Progenitor cell of endocrine pancreas (in vitro differentiated cells): ENCODE measurements at regions not wholly inside any gene's neighbourhood (a gene's known extent, or its start where the extent isn't known, plus 50 kb on each side); places are given as distances from the start of the nearest gene placed in this dataset.

Experiments used
- DNase-seq: peaks from one replicate; pipeline ENCODE4 v3.0.0; 2021; ENCODE audit warnings: low spot score; ENCODE audit not compliant: unreplicated experiment
- H3K27ac Mint-ChIP-seq: 2 replicates; pipeline ENCODE4 v1.8.0; 2021; ENCODE audit warnings: mild to moderate bottlenecking, moderate library complexity, mixed read lengths
- H3K27me3 Mint-ChIP-seq: 2 replicates; pipeline ENCODE4 v1.8.0; 2021; ENCODE audit warnings: mixed read lengths
- H3K36me3 Mint-ChIP-seq: 2 replicates; pipeline ENCODE4 v1.8.0; 2022; ENCODE audit warnings: mixed read lengths; ENCODE audit not compliant: insufficient read depth
- H3K4me1 Mint-ChIP-seq: 2 replicates; pipeline ENCODE4 v1.8.0; 2021; ENCODE audit warnings: low read depth, mixed read lengths
- H3K4me3 Mint-ChIP-seq: 2 replicates; pipeline ENCODE4 v1.8.0; 2021; ENCODE audit warnings: low read depth, mild to moderate bottlenecking, moderate library complexity, mixed read lengths
- H3K9me3 Mint-ChIP-seq: 2 replicates; pipeline ENCODE4 v1.8.0; 2021; ENCODE audit warnings: low read depth, mixed read lengths
- CTCF ChIP-seq: fragments of 200-600 bp; sonication (generic); IDR thresholded peaks from one replicate; pipeline ENCODE4 v1.5.0; 2021; ENCODE audit warnings: antibody characterized with exemption, mild to moderate bottlenecking; ENCODE audit not compliant: unreplicated experiment

- no peaks in the 10 kb centered on the region for H3K36me3 Mint-ChIP-seq
- H3K27me3 Mint-ChIP-seq, result no peaks in the 10 kb centered on the region
- H3K4me3 Mint-ChIP-seq, result no peak overlapping the region
Measured at GRCh38 chr2:195038153-195038552, 618.9 kb upstream of the SLC39A10 start.

GRCh38 chr2:195037045-195037444 lies 620.0 kb upstream of the SLC39A10 start:
- no peaks in the 10 kb centered on the region for H3K27me3 Mint-ChIP-seq
- no peaks in the 10 kb centered on the region for H3K4me1 Mint-ChIP-seq
- TF ChIP-seq CTCF, result no peak
- no peaks in the 10 kb centered on the region for H3K9me3 Mint-ChIP-seq
- no peak for DNase-seq
- no peak overlapping the region for H3K27ac Mint-ChIP-seq
- H3K36me3 Mint-ChIP-seq, result no peaks in the 10 kb centered on the region
- no peak overlapping the region for H3K4me3 Mint-ChIP-seq

More at GRCh38 chr2:195038153-195038552, 618.9 kb upstream of the SLC39A10 start:
- no peaks in the 10 kb centered on the region for H3K4me1 Mint-ChIP-seq
- H3K27ac Mint-ChIP-seq, result no peak overlapping the region
- TF ChIP-seq CTCF, result no peak
- no peak for DNase-seq
- H3K9me3 Mint-ChIP-seq, result no peaks in the 10 kb centered on the region

GRCh38 chr2:195031411-195031810 lies 625.6 kb upstream of the SLC39A10 start:
- no peak for TF ChIP-seq CTCF

GRCh38 chr2:195029804-195030654 lies 627.0 kb upstream of the SLC39A10 start:
- peaks cover 3% of the 10 kb centered on the region for H3K4me1 Mint-ChIP-seq
- H3K27me3 Mint-ChIP-seq, result no peaks in the 10 kb centered on the region
- H3K27ac Mint-ChIP-seq, result no peak overlapping the region
- no peak for DNase-seq
- H3K36me3 Mint-ChIP-seq, result no peaks in the 10 kb centered on the region
- H3K9me3 Mint-ChIP-seq, result no peaks in the 10 kb centered on the region
- no peak for TF ChIP-seq CTCF
- no peak overlapping the region for H3K4me3 Mint-ChIP-seq

More at GRCh38 chr2:195031411-195031810, 625.6 kb upstream of the SLC39A10 start:
- Mint-ChIP-seq H3K27me3 (no peaks in the 10 kb centered on the region), H3K36me3 (no peaks in the 10 kb centered on the region), H3K4me3 (no peak overlapping the region), H3K9me3 (no peaks in the 10 kb centered on the region), H3K4me1 (peaks cover 3% of the 10 kb centered on the region), H3K27ac (no peak overlapping the region)
- no peak for DNase-seq

- H3K4me3 Mint-ChIP-seq, result no peak overlapping the region
- DNase-seq, result no peak
- no peaks in the 10 kb centered on the region for H3K9me3 Mint-ChIP-seq
- H3K4me1 Mint-ChIP-seq, result peaks cover 3% of the 10 kb centered on the region
- no peaks in the 10 kb centered on the region for H3K27me3 Mint-ChIP-seq
- H3K27ac Mint-ChIP-seq, result no peak overlapping the region
- no peaks in the 10 kb centered on the region for H3K36me3 Mint-ChIP-seq
- no peak for TF ChIP-seq CTCF
Measured at GRCh38 chr2:195027947-195028346, 629.1 kb upstream of the SLC39A10 start.
